ENCODE measurements at regions not wholly inside any gene's neighbourhood (a gene's known extent, or its start where the extent isn't known, plus 50 kb on each side); places are given as distances from the start of the nearest gene placed in this dataset.

DNA sequence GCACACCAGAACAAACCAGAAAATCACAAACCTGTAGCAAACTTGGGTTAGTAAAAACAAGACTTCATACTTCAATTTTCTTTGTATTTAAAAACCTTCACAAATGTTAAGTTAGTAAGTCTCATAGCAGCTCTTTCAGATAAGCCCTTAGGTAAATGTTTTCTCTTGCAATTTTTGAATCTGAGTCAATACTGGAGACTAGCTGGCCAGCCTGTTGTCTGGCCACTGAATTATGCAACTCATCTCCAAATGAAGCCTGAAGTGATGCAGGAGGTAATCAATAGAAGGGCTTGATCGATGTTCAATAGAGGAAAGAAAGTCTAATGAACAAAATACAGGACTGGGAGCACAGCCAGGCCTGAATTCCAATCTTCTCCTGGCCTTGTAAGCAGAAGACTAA is 465.2 kb downstream of the LRIG3 start:
- H3K36me3 Mint-ChIP-seq, result no peaks in the 10 kb centered on the region
- no peak overlapping the region for H3K27ac Mint-ChIP-seq
- H3K27me3 Mint-ChIP-seq, result no peaks in the 10 kb centered on the region
- peaks cover 1% of the 10 kb centered on the region for H3K9me3 Mint-ChIP-seq
- no peak overlapping the region for H3K4me3 Mint-ChIP-seq
- no peaks in the 10 kb centered on the region for H3K4me1 Mint-ChIP-seq
- DNase-seq (ENCODE audit: low spot score in 2 of 2), result no peak
- no peak for ATAC-seq (ENCODE audit: low read depth)

GRCh38 chr12:58458102-58458501 is 462.2 kb downstream of the LRIG3 start:
- Mint-ChIP-seq H3K4me1 (no peaks in the 10 kb centered on the region), H3K27me3 (peaks cover 1% of the 10 kb centered on the region), H3K9me3 (no peaks in the 10 kb centered on the region), H3K27ac (no peak overlapping the region), H3K4me3 (no peak overlapping the region), H3K36me3 (no peaks in the 10 kb centered on the region)
- no peak for DNase-seq (ENCODE audit: low spot score in 2 of 2)
- ATAC-seq (ENCODE audit: low read depth), result no peak

GRCh38 chr12:58459191-58459590 is 461.1 kb downstream of the LRIG3 start:
- no peaks in the 10 kb centered on the region for H3K4me1 Mint-ChIP-seq
- DNase-seq (ENCODE audit: low spot score in 2 of 2), result no peak

GRCh38 chr12:58463051-58463450 is 457.3 kb downstream of the LRIG3 start:
- H3K36me3 Mint-ChIP-seq, result no peaks in the 10 kb centered on the region
- no peak overlapping the region for H3K4me3 Mint-ChIP-seq
- H3K4me1 Mint-ChIP-seq, result no peaks in the 10 kb centered on the region
- DNase-seq (ENCODE audit: low spot score in 2 of 2) (no peak), ATAC-seq (ENCODE audit: low read depth) (no peak)
- peaks cover 1% of the 10 kb centered on the region for H3K27me3 Mint-ChIP-seq
- peaks cover 7% of the 10 kb centered on the region for H3K9me3 Mint-ChIP-seq
- no peak overlapping the region for H3K27ac Mint-ChIP-seq

More at GRCh38 chr12:58459191-58459590, 461.1 kb downstream of the LRIG3 start:
- no peak for ATAC-seq (ENCODE audit: low read depth)
- peaks cover 1% of the 10 kb centered on the region for H3K27me3 Mint-ChIP-seq
- H3K27ac Mint-ChIP-seq, result no peak overlapping the region
- H3K36me3 Mint-ChIP-seq, result no peaks in the 10 kb centered on the region
- no peaks in the 10 kb centered on the region for H3K9me3 Mint-ChIP-seq
- H3K4me3 Mint-ChIP-seq, result no peak overlapping the region

GRCh38 chr12:58465418-58465817 is 454.9 kb downstream of the LRIG3 start:
- Mint-ChIP-seq H3K27me3 (peaks cover 1% of the 10 kb centered on the region), H3K36me3 (no peaks in the 10 kb centered on the region)
- ATAC-seq (ENCODE audit: low read depth), result no peak

GRCh38 chr12:58470266-58471010 is 449.9 kb downstream of the LRIG3 start:
- Mint-ChIP-seq H3K27ac (no peak overlapping the region), H3K4me1 (no peaks in the 10 kb centered on the region), H3K27me3 (no peaks in the 10 kb centered on the region), H3K36me3 (no peaks in the 10 kb centered on the region), H3K4me3 (no peak overlapping the region), H3K9me3 (peaks cover 10% of the 10 kb centered on the region)
- no peak for ATAC-seq (ENCODE audit: low read depth)
- no peak for DNase-seq (ENCODE audit: low spot score in 2 of 2)

More at GRCh38 chr12:58465418-58465817, 454.9 kb downstream of the LRIG3 start:
- Mint-ChIP-seq H3K4me3 (no peak overlapping the region), H3K9me3 (peaks cover 9% of the 10 kb centered on the region), H3K4me1 (no peaks in the 10 kb centered on the region), H3K27ac (no peak overlapping the region)
- DNase-seq (ENCODE audit: low spot score in 2 of 2), result no peak

DNA sequence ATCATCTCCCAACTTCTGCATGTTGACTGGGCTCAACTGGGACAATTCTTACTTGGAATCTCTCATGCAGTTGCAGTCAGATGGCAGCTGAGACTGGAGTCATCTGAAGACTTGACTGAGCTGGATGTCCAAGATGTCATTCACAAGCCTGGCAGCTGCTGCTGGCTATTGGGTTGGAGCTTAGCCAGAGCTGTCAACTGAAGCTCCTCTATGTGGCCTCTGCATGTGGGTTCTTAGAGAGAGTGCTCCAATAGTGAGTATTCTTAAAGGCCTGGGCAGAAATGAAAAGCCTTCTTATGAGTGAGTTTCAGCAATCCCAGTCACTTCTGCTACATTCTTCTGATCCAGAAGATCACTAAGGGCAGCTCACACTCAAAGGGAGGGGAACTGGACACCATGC is 440.9 kb downstream of the LRIG3 start:
- no peaks in the 10 kb centered on the region for H3K4me1 Mint-ChIP-seq
- ATAC-seq (ENCODE audit: low read depth), result no peak
- no peak for DNase-seq (ENCODE audit: low spot score in 2 of 2)
- H3K36me3 Mint-ChIP-seq, result no peaks in the 10 kb centered on the region
- H3K27me3 Mint-ChIP-seq, result no peaks in the 10 kb centered on the region
- H3K9me3 Mint-ChIP-seq, result peaks cover 2% of the 10 kb centered on the region
- no peak overlapping the region for H3K4me3 Mint-ChIP-seq
- H3K27ac Mint-ChIP-seq, result no peak overlapping the region

GRCh38 chr12:58481811-58482210 is 438.5 kb downstream of the LRIG3 start:
- no peak for ATAC-seq (ENCODE audit: low read depth)
- DNase-seq (ENCODE audit: low spot score in 2 of 2), result no peak
- no peaks in the 10 kb centered on the region for H3K36me3 Mint-ChIP-seq
- H3K4me3 Mint-ChIP-seq, result no peak overlapping the region
- H3K27me3 Mint-ChIP-seq, result no peaks in the 10 kb centered on the region
- H3K27ac Mint-ChIP-seq, result no peak overlapping the region
- no peaks in the 10 kb centered on the region for H3K9me3 Mint-ChIP-seq
- H3K4me1 Mint-ChIP-seq, result no peaks in the 10 kb centered on the region

DNA sequence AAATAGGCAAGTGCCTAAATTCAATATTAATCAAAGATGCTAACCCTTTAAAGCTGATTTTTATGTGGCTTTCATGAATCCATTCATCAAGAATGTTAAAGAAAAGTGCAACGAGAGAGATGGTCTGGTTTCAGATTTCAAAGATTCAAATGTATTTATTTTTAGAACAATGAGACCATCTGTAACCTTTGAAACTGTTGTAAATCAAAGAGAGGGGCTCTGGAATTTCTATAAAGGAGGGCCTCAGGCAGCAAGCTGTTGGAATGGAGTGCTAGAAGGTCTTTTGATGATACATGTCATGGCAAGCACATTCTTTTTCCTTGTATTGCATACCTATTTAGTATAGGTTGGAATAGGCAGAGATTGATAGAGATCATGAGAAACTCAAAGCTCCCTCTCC is 433.0 kb downstream of the LRIG3 start:
- Mint-ChIP-seq H3K4me1 (no peaks in the 10 kb centered on the region), H3K27me3 (no peaks in the 10 kb centered on the region), H3K4me3 (no peak overlapping the region), H3K27ac (no peak overlapping the region), H3K36me3 (no peaks in the 10 kb centered on the region), H3K9me3 (no peaks in the 10 kb centered on the region)
- no peak for ATAC-seq (ENCODE audit: low read depth)
- no peak for DNase-seq (ENCODE audit: low spot score in 2 of 2)

DNA sequence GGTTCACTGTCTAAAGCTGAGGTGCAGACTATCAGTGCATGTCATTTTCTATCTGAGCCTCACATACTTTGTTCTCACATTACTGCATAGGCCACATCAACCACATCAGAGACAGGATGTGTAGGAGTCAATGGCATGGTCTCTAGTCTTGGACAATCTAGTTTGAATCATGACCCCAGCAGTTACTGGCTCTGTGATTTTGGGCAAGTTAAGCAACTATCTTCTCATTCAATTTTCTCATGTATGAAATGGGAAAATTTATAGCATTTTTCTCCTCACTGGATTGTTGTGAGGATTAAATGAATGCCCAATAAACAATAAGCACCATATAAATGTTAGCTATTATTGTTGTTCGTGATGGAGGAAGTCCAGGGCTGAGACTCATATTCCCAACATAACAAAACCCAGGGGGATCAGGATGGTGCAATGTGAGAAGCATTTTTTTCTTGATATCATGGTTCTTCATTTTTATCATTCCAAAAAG is 432.6 kb downstream of the LRIG3 start:
- ATAC-seq (ENCODE audit: low read depth) (no peak), DNase-seq (ENCODE audit: low spot score in 2 of 2) (no peak)
- H3K4me3 Mint-ChIP-seq, result no peak overlapping the region
- H3K27ac Mint-ChIP-seq, result no peak overlapping the region
- H3K27me3 Mint-ChIP-seq, result no peaks in the 10 kb centered on the region
- H3K9me3 Mint-ChIP-seq, result peaks cover 2% of the 10 kb centered on the region
- H3K36me3 Mint-ChIP-seq, result no peaks in the 10 kb centered on the region
- H3K4me1 Mint-ChIP-seq, result no peaks in the 10 kb centered on the region

GRCh38 chr12:58489394-58489793 is 430.9 kb downstream of the LRIG3 start:
- no peak overlapping the region for H3K4me3 Mint-ChIP-seq
- ATAC-seq (ENCODE audit: low read depth) (no peak), DNase-seq (ENCODE audit: low spot score in 2 of 2) (no peak)
- H3K36me3 Mint-ChIP-seq, result no peaks in the 10 kb centered on the region
- peaks cover 2% of the 10 kb centered on the region for H3K9me3 Mint-ChIP-seq
- H3K4me1 Mint-ChIP-seq, result no peaks in the 10 kb centered on the region
- no peak overlapping the region for H3K27ac Mint-ChIP-seq
- H3K27me3 Mint-ChIP-seq, result no peaks in the 10 kb centered on the region

- ATAC-seq (ENCODE audit: low read depth), result no peak
- no peaks in the 10 kb centered on the region for H3K4me1 Mint-ChIP-seq
These were observed 429.0 kb downstream of the LRIG3 start for GRCh38 chr12:58491306-58491705.

DNA sequence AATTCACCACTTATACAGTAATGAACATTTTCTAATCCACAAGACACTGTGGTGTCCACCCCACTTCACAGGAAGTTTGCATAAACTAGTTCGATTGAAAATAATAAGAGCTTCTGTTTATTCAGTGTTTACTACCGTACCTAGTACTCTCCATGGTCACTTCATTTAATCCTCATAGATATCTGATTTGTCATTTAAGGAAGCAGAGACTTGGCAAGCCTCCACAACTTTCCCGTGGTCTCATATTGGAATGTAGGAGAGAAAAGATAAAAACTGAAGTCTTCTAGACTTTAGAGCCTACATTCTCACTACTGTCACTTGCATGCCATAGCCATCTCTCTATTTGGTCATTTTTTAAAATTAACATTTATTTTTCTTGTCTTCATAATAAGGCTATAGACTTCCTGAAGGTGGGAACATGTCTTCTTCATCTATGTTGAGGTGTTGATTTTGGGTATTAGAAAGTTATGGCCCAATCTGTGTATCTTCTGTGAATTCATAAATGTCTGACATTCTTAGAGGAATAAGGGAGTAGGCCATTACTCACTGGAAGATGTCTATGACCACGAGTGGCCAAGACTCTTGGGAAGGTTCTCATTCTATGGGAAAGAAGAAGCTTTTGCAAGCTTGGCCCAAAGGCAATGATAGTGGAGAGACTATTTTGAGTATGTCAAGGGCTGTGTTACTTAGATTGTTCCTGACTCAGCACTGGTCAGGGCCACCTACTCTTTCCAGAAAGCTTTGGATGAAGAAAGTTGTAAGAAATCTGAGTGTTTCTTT is 423.7 kb downstream of the LRIG3 start:
- no peak overlapping the region for H3K27ac Mint-ChIP-seq
- ATAC-seq (ENCODE audit: low read depth), result no peak
- H3K36me3 Mint-ChIP-seq, result no peaks in the 10 kb centered on the region
- H3K4me3 Mint-ChIP-seq, result no peak overlapping the region
- H3K9me3 Mint-ChIP-seq, result peaks cover 2% of the 10 kb centered on the region
- H3K27me3 Mint-ChIP-seq, result peaks cover 1% of the 10 kb centered on the region
- H3K4me1 Mint-ChIP-seq, result no peaks in the 10 kb centered on the region
- no peak for DNase-seq (ENCODE audit: low spot score in 2 of 2)

More at GRCh38 chr12:58491306-58491705, 429.0 kb downstream of the LRIG3 start:
- Mint-ChIP-seq H3K9me3 (peaks cover 2% of the 10 kb centered on the region), H3K27me3 (peaks cover 1% of the 10 kb centered on the region), H3K36me3 (no peaks in the 10 kb centered on the region), H3K27ac (no peak overlapping the region), H3K4me3 (no peak overlapping the region)
- no peak for DNase-seq (ENCODE audit: low spot score in 2 of 2)

DNA sequence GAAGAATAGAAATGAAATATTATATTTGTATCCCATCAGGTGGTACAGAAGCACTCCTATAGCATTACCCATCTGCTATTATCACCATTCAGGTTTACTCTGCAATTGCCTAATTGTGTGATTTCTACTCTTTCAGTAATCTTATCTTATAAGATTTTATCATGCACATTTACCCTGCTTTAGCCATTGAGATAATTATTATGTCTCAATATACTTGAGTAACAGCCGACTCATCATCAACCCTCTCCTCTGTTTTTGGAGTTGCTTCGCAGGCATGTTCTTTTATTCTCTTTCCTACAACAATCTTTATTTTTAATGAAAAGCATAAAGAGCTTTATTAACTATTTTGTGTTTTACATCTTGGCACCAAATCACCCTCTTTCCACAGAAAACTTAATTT is 419.9 kb downstream of the LRIG3 start:
- DNase-seq (ENCODE audit: low spot score in 2 of 2) (no peak), ATAC-seq (ENCODE audit: low read depth) (no peak)
- H3K4me1 Mint-ChIP-seq, result no peaks in the 10 kb centered on the region
- peaks cover 1% of the 10 kb centered on the region for H3K9me3 Mint-ChIP-seq
- H3K27ac Mint-ChIP-seq, result no peak overlapping the region
- H3K36me3 Mint-ChIP-seq, result no peaks in the 10 kb centered on the region
- no peak overlapping the region for H3K4me3 Mint-ChIP-seq
- peaks cover 2% of the 10 kb centered on the region for H3K27me3 Mint-ChIP-seq
